ENCODE measurements at regions not wholly inside any gene's neighbourhood (a gene's known extent, or its start where the extent isn't known, plus 50 kb on each side); places are given as distances from the start of the nearest gene placed in this dataset.

GRCh38 chr5:19018822-19019221 is 969.2 kb downstream of the CDH18 start:
- intact Hi-C loops (cut with DNase I) = no loop called here
- Histone ChIP-seq H3K4me3 (no peak overlapping the region), H3K9me3 (no peaks in the 10 kb centered on the region), H3K4me1 (no peaks in the 10 kb centered on the region), H3K36me3 (no peaks in the 10 kb centered on the region), H3K27me3 (no peaks in the 10 kb centered on the region), H3K27ac (no peak overlapping the region)
- DNase-seq = no peak
- TF ChIP-seq, protein P1, sequence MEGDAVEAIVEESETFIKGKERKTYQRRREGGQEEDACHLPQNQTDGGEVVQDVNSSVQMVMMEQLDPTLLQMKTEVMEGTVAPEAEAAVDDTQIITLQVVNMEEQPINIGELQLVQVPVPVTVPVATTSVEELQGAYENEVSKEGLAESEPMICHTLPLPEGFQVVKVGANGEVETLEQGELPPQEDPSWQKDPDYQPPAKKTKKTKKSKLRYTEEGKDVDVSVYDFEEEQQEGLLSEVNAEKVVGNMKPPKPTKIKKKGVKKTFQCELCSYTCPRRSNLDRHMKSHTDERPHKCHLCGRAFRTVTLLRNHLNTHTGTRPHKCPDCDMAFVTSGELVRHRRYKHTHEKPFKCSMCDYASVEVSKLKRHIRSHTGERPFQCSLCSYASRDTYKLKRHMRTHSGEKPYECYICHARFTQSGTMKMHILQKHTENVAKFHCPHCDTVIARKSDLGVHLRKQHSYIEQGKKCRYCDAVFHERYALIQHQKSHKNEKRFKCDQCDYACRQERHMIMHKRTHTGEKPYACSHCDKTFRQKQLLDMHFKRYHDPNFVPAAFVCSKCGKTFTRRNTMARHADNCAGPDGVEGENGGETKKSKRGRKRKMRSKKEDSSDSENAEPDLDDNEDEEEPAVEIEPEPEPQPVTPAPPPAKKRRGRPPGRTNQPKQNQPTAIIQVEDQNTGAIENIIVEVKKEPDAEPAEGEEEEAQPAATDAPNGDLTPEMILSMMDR (IDR thresholded peaks at IDR 0.05) = no peak
- WGBS, 2 donors = 23 to 31% methylated on average over 5 of the region's 5 CpGs
- FAIRE-seq = no peak
- ATAC-seq = no peak

DNA sequence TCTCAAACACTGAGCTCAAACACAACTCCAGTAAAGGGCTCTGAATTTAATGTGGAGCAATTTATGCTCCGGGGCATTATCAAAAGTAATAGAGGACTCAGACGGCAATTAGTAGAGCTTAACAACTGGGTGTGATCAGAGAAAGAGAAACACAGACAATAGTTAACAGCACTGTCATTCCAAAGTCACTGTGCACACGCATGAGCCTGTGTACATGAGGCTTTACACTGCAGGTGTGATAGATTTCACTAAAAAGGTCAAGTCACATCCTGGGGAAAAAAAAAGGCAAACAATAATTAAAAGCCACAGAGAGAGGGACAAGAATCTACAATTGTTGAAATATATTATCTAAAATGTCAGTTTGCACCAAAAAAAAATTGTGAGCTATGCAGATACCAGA is 956.5 kb downstream of the CDH18 start:
- ATAC-seq (no peak), DNase-seq (no peak), FAIRE-seq (no peak)
- no peaks in the 10 kb centered on the region for H3K9me3 ChIP-seq
- 53 to 56% methylated on average over 3 of the region's 3 CpGs for WGBS, 2 donors
- no peak overlapping the region for H3K4me3 ChIP-seq
- H3K27ac ChIP-seq = no peak overlapping the region
- H3K27me3 ChIP-seq = no peaks in the 10 kb centered on the region
- no peaks in the 10 kb centered on the region for H3K4me1 ChIP-seq
- TF ChIP-seq, protein P1 (IDR thresholded peaks at IDR 0.05) = no peak
- H3K36me3 ChIP-seq = no peaks in the 10 kb centered on the region
- intact Hi-C loops (cut with DNase I) = no loop called here

DNA sequence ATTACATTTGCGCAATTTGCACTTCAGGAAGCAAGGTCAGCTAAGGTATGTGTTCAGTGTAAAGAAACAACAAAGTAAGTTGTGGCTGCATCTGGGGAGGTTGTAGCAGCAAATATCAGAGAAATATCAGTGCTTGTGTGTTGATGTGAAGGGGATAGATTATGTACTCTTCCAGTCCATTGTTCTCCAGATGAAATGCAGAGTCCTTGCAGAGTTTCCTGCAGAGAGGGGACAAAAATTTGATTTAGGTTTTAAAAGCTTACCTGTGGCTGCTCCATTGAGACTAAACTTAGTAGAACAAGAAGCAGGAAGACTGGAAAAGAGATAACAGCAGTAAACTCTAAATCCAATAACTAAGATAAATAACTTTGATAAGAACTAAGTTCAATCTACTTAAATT is 952.2 kb downstream of the CDH18 start:
- ATAC-seq = no peak

GRCh38 chr5:19042106-19042505 is 945.9 kb downstream of the CDH18 start:
- DNase-seq (no peak), ATAC-seq (no peak), FAIRE-seq (no peak)
- intact Hi-C loops (cut with DNase I) = no loop called here
- TF ChIP-seq, protein P1 (IDR thresholded peaks at IDR 0.05) = no peak
- H3K27me3 ChIP-seq = no peaks in the 10 kb centered on the region
- H3K36me3 ChIP-seq = no peaks in the 10 kb centered on the region
- H3K4me3 ChIP-seq = no peak overlapping the region
- H3K4me1 ChIP-seq = no peaks in the 10 kb centered on the region
- no peaks in the 10 kb centered on the region for H3K9me3 ChIP-seq
- H3K27ac ChIP-seq = no peak overlapping the region
- 90 to 91% methylated on average over 2 of the region's 2 CpGs for WGBS, 2 donors

More for the DNA sequence above, 952.2 kb downstream of the CDH18 start:
- DNase-seq = no peak
- Histone ChIP-seq H3K36me3 (no peaks in the 10 kb centered on the region), H3K27me3 (no peaks in the 10 kb centered on the region), H3K27ac (no peak overlapping the region), H3K4me1 (no peaks in the 10 kb centered on the region), H3K4me3 (no peak overlapping the region), H3K9me3 (no peaks in the 10 kb centered on the region)
- 0 to 53% methylated on average over 1 of the region's 1 CpG for WGBS, 2 donors
- FAIRE-seq = no peak
- TF ChIP-seq, protein P1 (IDR thresholded peaks at IDR 0.05) = no peak
- intact Hi-C loops (cut with DNase I) = no loop called here

GRCh38 chr5:19044311-19044710 is 943.7 kb downstream of the CDH18 start:
- no peaks in the 10 kb centered on the region for H3K9me3 ChIP-seq
- H3K27ac ChIP-seq = no peak overlapping the region
- no peaks in the 10 kb centered on the region for H3K4me1 ChIP-seq
- no peak for DNase-seq
- no peak overlapping the region for H3K4me3 ChIP-seq
- FAIRE-seq = no peak
- no peaks in the 10 kb centered on the region for H3K36me3 ChIP-seq
- intact Hi-C loops (cut with DNase I) = no loop called here
- no peak for ATAC-seq
- TF ChIP-seq, protein P1 (IDR thresholded peaks at IDR 0.05) = no peak
- H3K27me3 ChIP-seq = no peaks in the 10 kb centered on the region
- 85% methylated on average over 3 of the region's 3 CpGs for WGBS, 2 donors
